Left lung (tissue), 4 donors: ENCODE measurements at regions not wholly inside any gene's neighbourhood (a gene's known extent, or its start where the extent isn't known, plus 50 kb on each side); places are given as distances from the start of the nearest gene placed in this dataset.

Source experiments
- ATAC-seq: fragments of 200-7000 bp; cut with Tn5 transposase; one replicate; pipeline ENCODE4 v1.9.1; 2020; ENCODE audit warnings: moderate library complexity
- DNase-seq, 4 donors: peaks; one replicate each; pipeline ENCODE4 v3.0.0-alpha.2; 2013 to 2020
- H3K27ac ChIP-seq, 2 donors: fragments of 200-600 bp; sonication (generic) in 1 of 2; one replicate each; pipeline versions ENCODE4 v1.5.0 to v1.8.0; 2020 to 2021
- H3K27me3 ChIP-seq, 2 donors: fragments of 200-600 bp; sonication (generic) in 1 of 2; one replicate each; pipeline versions ENCODE4 v1.5.0 to v1.8.0; 2020 to 2021
- H3K36me3 ChIP-seq, 2 donors: fragments of 200-600 bp; sonication (generic) in 1 of 2; one replicate each; pipeline versions ENCODE4 v1.5.0 to v1.8.0; 2020 to 2021
- H3K4me1 ChIP-seq, 2 donors: fragments of 200-600 bp; one replicate each; pipeline ENCODE4 v1.8.0; 2021
- H3K4me3 ChIP-seq, 2 donors: fragments of 200-600 bp; sonication (generic) in 1 of 2; one replicate each; pipeline versions ENCODE4 v1.5.0 to v1.8.0; 2020 to 2021; ENCODE audit warnings: mild to moderate bottlenecking in 1 of 2
- H3K9me3 ChIP-seq, 2 donors: fragments of 200-600 bp; sonication (generic) in 1 of 2; one replicate each; pipeline versions ENCODE4 v1.5.0 to v1.8.0; 2020 to 2021
- intact Hi-C, 2 donors: fragments of 100-400 bp; cut with DNase I; formaldehyde crosslinking; loops; one replicate each; pipeline versions ENCODE4 v1.11.2 to v1.14.2; 2022
- TF ChIP-seq, protein P1 (sequence below), 2 donors: fragments of 200-600 bp; sonication (generic) in 1 of 2; IDR thresholded peaks; one replicate each; pipeline versions ENCODE4 v1.5.0 to v1.8.0; 2021; ENCODE audit warnings: antibody characterized with exemption in 2 of 2
- donor health status: DM: no; HTN: yes; CAD: no.
- donor health status: DM: no; HTN: no; CAD: no.

DNA sequence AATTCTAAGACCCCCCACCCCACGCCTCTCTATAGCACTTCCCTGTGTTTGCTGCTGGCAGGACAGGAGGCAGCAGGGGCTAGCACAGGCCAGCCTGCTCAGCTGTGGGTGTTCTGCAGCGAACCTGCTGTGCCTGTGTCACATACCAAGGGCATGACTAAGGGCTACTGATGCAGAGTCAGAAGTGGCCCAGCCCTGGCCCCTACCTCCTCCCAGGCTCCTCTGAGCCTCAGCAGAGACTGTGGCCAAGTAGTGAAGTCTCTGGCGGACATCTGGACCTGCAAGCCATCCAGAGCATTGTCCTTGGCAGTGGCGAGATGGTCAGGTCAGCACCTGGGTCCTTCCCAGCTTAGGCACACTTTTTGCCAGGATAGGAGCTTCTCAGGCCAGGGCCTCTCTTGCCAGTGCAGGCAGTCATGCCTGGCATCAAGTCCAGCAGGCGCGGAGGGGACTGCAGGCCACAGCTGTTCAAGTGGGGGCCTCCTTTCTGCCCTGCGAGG, 116.3 kb upstream of the RET start:
- no peaks in the 10 kb centered on the region for H3K36me3 ChIP-seq
- no peak overlapping the region for H3K27ac ChIP-seq
- no peaks in the 10 kb centered on the region for H3K27me3 ChIP-seq
- no peaks in the 10 kb centered on the region for H3K9me3 ChIP-seq
- no peak overlapping the region for H3K4me3 ChIP-seq
- TF ChIP-seq, protein P1, sequence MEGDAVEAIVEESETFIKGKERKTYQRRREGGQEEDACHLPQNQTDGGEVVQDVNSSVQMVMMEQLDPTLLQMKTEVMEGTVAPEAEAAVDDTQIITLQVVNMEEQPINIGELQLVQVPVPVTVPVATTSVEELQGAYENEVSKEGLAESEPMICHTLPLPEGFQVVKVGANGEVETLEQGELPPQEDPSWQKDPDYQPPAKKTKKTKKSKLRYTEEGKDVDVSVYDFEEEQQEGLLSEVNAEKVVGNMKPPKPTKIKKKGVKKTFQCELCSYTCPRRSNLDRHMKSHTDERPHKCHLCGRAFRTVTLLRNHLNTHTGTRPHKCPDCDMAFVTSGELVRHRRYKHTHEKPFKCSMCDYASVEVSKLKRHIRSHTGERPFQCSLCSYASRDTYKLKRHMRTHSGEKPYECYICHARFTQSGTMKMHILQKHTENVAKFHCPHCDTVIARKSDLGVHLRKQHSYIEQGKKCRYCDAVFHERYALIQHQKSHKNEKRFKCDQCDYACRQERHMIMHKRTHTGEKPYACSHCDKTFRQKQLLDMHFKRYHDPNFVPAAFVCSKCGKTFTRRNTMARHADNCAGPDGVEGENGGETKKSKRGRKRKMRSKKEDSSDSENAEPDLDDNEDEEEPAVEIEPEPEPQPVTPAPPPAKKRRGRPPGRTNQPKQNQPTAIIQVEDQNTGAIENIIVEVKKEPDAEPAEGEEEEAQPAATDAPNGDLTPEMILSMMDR (IDR thresholded peaks at IDR 0.05): no peak
- peaks cover 0 to 5% of the 10 kb centered on the region in 2 donors for H3K4me1 ChIP-seq
- ATAC-seq (peak; percentile 82), DNase-seq (peak in 2 of 4 donors; percentile 32 to 34)
- intact Hi-C loops: no loop called here

DNA sequence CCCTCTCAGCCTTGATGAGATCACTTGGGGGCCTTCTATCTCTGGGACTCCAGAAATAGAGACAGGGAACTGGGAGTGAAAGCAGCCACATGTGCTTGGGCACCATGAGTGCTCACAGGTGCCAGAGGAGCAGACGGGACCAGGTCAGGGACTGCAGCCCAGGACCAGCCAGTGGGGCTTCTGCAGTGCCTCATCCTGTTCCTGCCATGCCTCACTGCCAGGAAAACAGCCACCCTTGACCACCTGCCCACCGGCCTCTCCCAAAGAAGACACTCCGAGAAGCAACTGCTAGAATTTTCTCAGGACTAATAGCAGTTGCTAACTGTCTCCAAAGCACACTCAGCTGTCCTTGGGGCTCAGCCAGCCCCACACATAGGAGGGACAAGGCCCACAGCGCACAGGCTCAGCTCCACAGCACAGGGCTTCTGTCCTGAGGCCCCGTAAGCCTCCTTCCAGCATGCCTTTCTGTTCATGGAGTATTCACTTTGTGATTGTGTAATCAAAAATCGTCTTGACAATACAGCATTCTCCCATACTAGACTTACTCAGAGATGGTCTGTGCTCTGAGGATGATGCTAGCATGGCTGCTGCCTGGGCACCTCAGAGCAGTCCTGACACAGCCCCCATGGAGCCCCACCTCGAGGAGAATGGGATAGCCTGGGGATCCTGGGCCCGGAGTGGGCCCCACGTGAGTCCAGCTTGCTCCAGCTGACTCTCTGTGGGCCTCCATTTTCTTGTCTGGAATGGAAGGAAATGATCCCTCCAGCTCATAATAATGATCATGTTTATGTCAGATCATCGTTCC, 115.7 kb upstream of the RET start:
- no peaks in the 10 kb centered on the region for H3K36me3 ChIP-seq
- TF ChIP-seq, protein P1 (IDR thresholded peaks at IDR 0.05): no peak
- DNase-seq: peak in 2 of 4 donors; percentile 19 to 37
- peaks cover 0 to 5% of the 10 kb centered on the region in 2 donors for H3K4me1 ChIP-seq
- no peaks in the 10 kb centered on the region for H3K9me3 ChIP-seq
- ATAC-seq: no peak
- H3K27me3 ChIP-seq: no peaks in the 10 kb centered on the region
- intact Hi-C loops: no loop called here
- H3K27ac ChIP-seq: no peak overlapping the region
- no peak overlapping the region for H3K4me3 ChIP-seq

DNA sequence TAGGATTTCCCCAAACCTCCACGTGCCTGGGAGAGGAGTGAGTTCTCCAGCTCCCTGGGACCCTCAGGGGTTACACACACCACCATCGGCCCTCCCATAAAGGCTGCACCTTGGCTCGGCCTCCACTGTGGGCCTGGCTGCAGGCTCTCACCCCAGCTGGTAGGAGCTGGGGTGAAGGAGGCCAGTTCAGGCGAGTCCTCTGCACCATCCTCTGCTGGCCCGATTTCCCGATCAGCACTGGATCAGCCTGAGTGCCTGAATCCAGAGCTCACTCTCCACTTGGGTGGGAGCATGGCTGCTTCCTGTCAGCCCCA, 115.1 kb upstream of the RET start:
- intact Hi-C loops: no loop called here
- no peak for ATAC-seq

DNA sequence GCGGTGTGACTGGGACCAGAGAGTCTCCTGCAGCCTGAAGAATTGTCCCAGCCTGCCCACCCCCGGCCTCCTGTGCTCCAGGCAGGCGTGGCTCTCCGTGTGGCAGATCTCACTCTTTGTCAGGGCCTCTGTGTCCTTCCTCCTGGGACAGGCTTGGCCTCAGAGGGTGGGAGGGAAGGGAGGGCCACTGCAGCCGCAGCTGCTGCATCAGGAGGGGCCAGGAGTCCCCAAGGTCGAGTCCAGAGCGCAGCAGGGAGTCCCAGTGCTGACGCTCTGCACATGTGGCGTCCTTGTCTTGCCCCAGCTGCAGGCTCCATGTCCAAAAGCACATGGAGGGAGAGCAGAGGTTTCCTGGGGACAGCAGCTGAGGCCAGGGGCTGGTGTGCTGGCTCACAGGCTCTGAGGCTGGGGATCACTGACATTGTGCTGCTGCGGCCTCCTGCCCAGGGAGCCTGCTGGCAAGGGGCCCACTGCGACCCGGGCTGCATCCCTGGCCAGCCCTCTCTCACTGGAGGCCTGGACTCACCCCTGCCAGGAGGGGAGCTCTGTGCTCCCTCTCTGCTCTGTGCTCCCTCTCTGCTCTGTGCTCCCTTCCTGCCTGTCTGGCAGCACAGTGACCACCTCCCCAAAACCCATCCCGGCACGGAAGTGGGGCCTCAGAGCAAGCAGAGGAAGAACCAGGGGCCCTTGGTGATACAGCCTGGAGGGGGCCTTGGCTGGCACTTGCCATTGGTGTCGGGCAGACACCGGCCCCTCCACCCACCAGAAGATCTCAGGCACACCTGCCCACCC, 114.6 kb upstream of the RET start:
- TF ChIP-seq, protein P1 (IDR thresholded peaks at IDR 0.05): no peak
- Histone ChIP-seq H3K27ac (no peak overlapping the region), H3K4me1 (peaks cover 0 to 5% of the 10 kb centered on the region in 2 donors), H3K4me3 (no peak overlapping the region), H3K27me3 (no peaks in the 10 kb centered on the region), H3K36me3 (no peaks in the 10 kb centered on the region), H3K9me3 (no peaks in the 10 kb centered on the region)
- ATAC-seq (no peak), DNase-seq (peak in 2 of 4 donors; percentile 22 to 61)
- intact Hi-C loops: no loop called here

More for the DNA sequence above, 115.1 kb upstream of the RET start:
- no peak overlapping the region for H3K4me3 ChIP-seq
- no peaks in the 10 kb centered on the region for H3K27me3 ChIP-seq
- DNase-seq: peak in 1 of 4 donors; percentile 8
- H3K27ac ChIP-seq: no peak overlapping the region
- TF ChIP-seq, protein P1 (IDR thresholded peaks at IDR 0.05): no peak
- peaks cover 0 to 5% of the 10 kb centered on the region in 2 donors for H3K4me1 ChIP-seq
- no peaks in the 10 kb centered on the region for H3K9me3 ChIP-seq
- H3K36me3 ChIP-seq: no peaks in the 10 kb centered on the region

DNA sequence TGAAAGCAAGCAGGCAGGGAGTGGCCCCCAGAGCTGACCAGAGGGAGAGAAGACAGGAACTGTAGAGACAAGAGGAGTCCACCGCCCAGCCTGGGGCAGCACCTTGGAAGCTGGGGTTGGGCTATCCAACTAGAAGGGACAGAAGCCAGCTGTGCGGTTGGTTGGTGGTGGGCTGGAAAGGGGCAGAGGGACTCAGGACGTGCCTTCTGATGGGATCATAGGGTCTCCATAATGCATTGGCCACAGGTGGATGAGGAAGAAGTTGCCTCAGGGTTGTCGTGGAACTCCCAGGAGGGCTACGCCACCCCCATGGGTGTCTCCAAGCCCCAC, 114.0 kb upstream of the RET start:
- TF ChIP-seq, protein P1 (IDR thresholded peaks at IDR 0.05): no peak
- no peaks in the 10 kb centered on the region for H3K36me3 ChIP-seq
- DNase-seq: peak in 1 of 4 donors; percentile 27
- no peak overlapping the region for H3K4me3 ChIP-seq
- intact Hi-C loops: no loop called here
- no peak for ATAC-seq
- peaks cover 0 to 5% of the 10 kb centered on the region in 2 donors for H3K4me1 ChIP-seq
- no peaks in the 10 kb centered on the region for H3K9me3 ChIP-seq
- H3K27ac ChIP-seq: no peak overlapping the region
- no peaks in the 10 kb centered on the region for H3K27me3 ChIP-seq
